ENCODE measurements at regions not wholly inside any gene's neighbourhood (a gene's known extent, or its start where the extent isn't known, plus 50 kb on each side); places are given as distances from the start of the nearest gene placed in this dataset.

- TF ChIP-seq CTCF (IDR thresholded peaks at IDR 0.05) (no peak), POLR2A (IDR thresholded peaks at IDR 0.05) (no peak)
These were observed 936.0 kb upstream of the SLC10A2 start for GRCh38 chr13:104002216-104002615.
